Endothelial cell of umbilical vein (primary cell): ENCODE measurements at regions not wholly inside any gene's neighbourhood (a gene's known extent, or its start where the extent isn't known, plus 50 kb on each side); places are given as distances from the start of the nearest gene placed in this dataset.

ENCODE experiments used
- BruUV-seq: library from RNA; stranded (reverse); fragments of 400-500 nt; replicated peaks from 2 replicates; lab custom pipeline; 2021; lab: Mats Ljungman, UMichigan
- CTCF ChIA-PET: fragments of 300-600, 350-600 bp; sonication (Branson Sonifier 250); formaldehyde crosslinking; loops from one replicate; lab custom pipeline; 2021; ENCODE audit warnings: antibody characterized with exemption, inconsistent platforms; lab: Charles Lee
- POLR2A ChIA-PET: fragments of 300-600, 350-600 bp; sonication (Branson Sonifier 250); formaldehyde crosslinking; loops from one replicate; lab custom pipeline; 2021; ENCODE audit warnings: antibody characterized with exemption, inconsistent platforms; lab: Charles Lee
- DNase-seq: peaks from one replicate; pipeline ENCODE4 v3.0.0-alpha.2; 2011; ENCODE audit warnings: low read depth, low spot score
- FAIRE-seq: peaks from 2 replicates; lab custom pipeline; 2011; peaks lifted over from hg19 to GRCh38; lab: Jason Lieb, UNC
- H2AFZ ChIP-seq: 2 replicates; pipeline ENCODE4 v1.6.0; 2012; ENCODE audit warnings: low read depth, low read length, control low read depth, inconsistent platforms
- H3K27ac ChIP-seq: 2 replicates; pipeline ENCODE4 v1.5.1; 2011; ENCODE audit warnings: low read depth, mild to moderate bottlenecking, control low read depth, low read length, moderate library complexity; ENCODE audit not compliant: insufficient read depth
- H3K27me3 ChIP-seq, 2 experiments: 2 replicates each; pipeline versions ENCODE4 v1.6.0 to v1.6.1; 2011; ENCODE audit warnings: low read length in 2 of 2, mixed read lengths in 1 of 2; ENCODE audit not compliant: control insufficient read depth in 2 of 2, insufficient read depth in 2 of 2
- H3K36me3 ChIP-seq, 2 experiments: 2 replicates in 1 of 2; 3 replicates in 1 of 2; pipeline ENCODE4 v1.5.1; 2011; ENCODE audit warnings: low read length in 2 of 2, mild to moderate bottlenecking in 1 of 2, moderate library complexity in 1 of 2; ENCODE audit not compliant: control insufficient read depth in 2 of 2, insufficient read depth in 2 of 2; ENCODE audit errors: extremely low read depth in 1 of 2
- H3K4me1 ChIP-seq: 3 replicates; pipeline ENCODE4 v1.5.1; 2011; ENCODE audit warnings: mild to moderate bottlenecking, low read length; ENCODE audit not compliant: control insufficient read depth, insufficient read depth; ENCODE audit errors: extremely low read depth
- H3K4me2 ChIP-seq: 2 replicates; pipeline ENCODE4 v1.6.1; 2011; ENCODE audit warnings: low read length, control low read depth, mixed read lengths; ENCODE audit not compliant: insufficient read depth
- H3K4me3 ChIP-seq, 3 experiments: fragments of 200-600 bp in 1 of 3; sonication (generic), shearing (Covaris generic) in 1 of 3; replicated peaks in 1 of 3; 2 replicates each; pipeline ENCODE4 v1.5.1; 2011 to 2016; ENCODE audit warnings: control low read depth in 3 of 3, low read length in 3 of 3, mild to moderate bottlenecking in 2 of 3, inconsistent platforms in 1 of 3, low read depth in 1 of 3, moderate library complexity in 1 of 3; ENCODE audit not compliant: insufficient read depth in 1 of 3
- H3K79me2 ChIP-seq: 2 replicates; pipeline ENCODE4 v1.6.0; 2012; ENCODE audit warnings: low read length, inconsistent platforms; ENCODE audit not compliant: control insufficient read depth, insufficient read depth
- H3K9ac ChIP-seq: replicated peaks from 2 replicates; pipeline ENCODE3; 2011; ENCODE audit warnings: low read length, control low read depth; ENCODE audit not compliant: insufficient read depth; ENCODE audit errors: extremely low read depth
- H3K9me1 ChIP-seq: replicated peaks from 3 replicates; pipeline ENCODE4 v1.6.0; 2011; ENCODE audit warnings: mild to moderate bottlenecking, low read length; ENCODE audit not compliant: control insufficient read depth, insufficient read depth; ENCODE audit errors: extremely low read depth
- H3K9me3 ChIP-seq: replicated peaks from 2 replicates; pipeline ENCODE4 v1.5.1; 2012; ENCODE audit warnings: low read length, inconsistent platforms; ENCODE audit not compliant: control insufficient read depth, insufficient read depth
- H4K20me1 ChIP-seq: replicated peaks from 2 replicates; pipeline ENCODE3; 2011; ENCODE audit warnings: mild to moderate bottlenecking, low read length; ENCODE audit not compliant: control insufficient read depth, insufficient read depth; ENCODE audit errors: extremely low read depth
- EZH2 ChIP-seq: IDR thresholded peaks from 2 replicates; pipeline ENCODE4 v1.6.1; 2012; ENCODE audit warnings: borderline replicate concordance, low read depth, mild to moderate bottlenecking, moderate library complexity, low read length, inconsistent platforms; ENCODE audit not compliant: severe bottlenecking
- FOS ChIP-seq: IDR thresholded peaks from 2 replicates; pipeline ENCODE4 v1.6.1; 2011; ENCODE audit warnings: mild to moderate bottlenecking, low read length, moderate library complexity, borderline replicate concordance; ENCODE audit not compliant: insufficient read depth
- GATA2 ChIP-seq: IDR thresholded peaks from 2 replicates; pipeline ENCODE4 v1.7.0; 2011; ENCODE audit warnings: low read depth, mild to moderate bottlenecking, moderate library complexity, mixed read lengths, low read length; ENCODE audit not compliant: insufficient read length, insufficient read depth
- JUN ChIP-seq: IDR thresholded peaks from 2 replicates; pipeline ENCODE4 v1.6.1; 2011; ENCODE audit warnings: borderline replicate concordance, low read depth; ENCODE audit not compliant: insufficient read length, insufficient read depth
- MYC ChIP-seq: IDR thresholded peaks from one replicate; pipeline ENCODE4 v1.6.1; 2011; ENCODE audit warnings: mild to moderate bottlenecking, low read depth, low read length
- POLR2A ChIP-seq: IDR thresholded peaks from 2 replicates; pipeline ENCODE4 v1.6.1; 2012; ENCODE audit warnings: low read depth, mild to moderate bottlenecking, control low read depth, low read length
- POLR2AphosphoS5 ChIP-seq: IDR thresholded peaks from 2 replicates; pipeline ENCODE4 v1.6.1; 2012; ENCODE audit warnings: low read depth, mild to moderate bottlenecking, control low read depth, low read length, moderate library complexity; ENCODE audit not compliant: insufficient read depth
- dilution Hi-C: fragments of 300-500 bp; cut with MboI; formaldehyde crosslinking; loops from one replicate; pipeline ENCODE4 v1.15.0; 2019; ENCODE audit warnings: low sequenced_read_pairs; ENCODE audit not compliant: extremely low pct_ligation_motif_present
- intact Hi-C: fragments of 100-400 bp; cut with micrococcal nuclease; formaldehyde crosslinking; loops from one replicate; pipeline ENCODE4 v1.10.0; 2022
- TF ChIP-seq, protein P1 (sequence below), 2 donors: IDR thresholded peaks; 1 replicate in 1 of 2; 2 replicates in 1 of 2; pipeline ENCODE4 v1.5.1; 2011; ENCODE audit warnings: low read length in 2 of 2, mild to moderate bottlenecking in 2 of 2, moderate library complexity in 2 of 2, control low read depth in 1 of 2, inconsistent platforms in 1 of 2, low read depth in 1 of 2; ENCODE audit not compliant: insufficient read depth in 1 of 2; ENCODE audit errors: extremely low read depth in 1 of 2
- TF ChIP-seq, protein P2 (sequence below): IDR thresholded peaks from 2 replicates; pipeline ENCODE4 v1.6.1; 2011; ENCODE audit not compliant: insufficient read depth, insufficient read length

DNA sequence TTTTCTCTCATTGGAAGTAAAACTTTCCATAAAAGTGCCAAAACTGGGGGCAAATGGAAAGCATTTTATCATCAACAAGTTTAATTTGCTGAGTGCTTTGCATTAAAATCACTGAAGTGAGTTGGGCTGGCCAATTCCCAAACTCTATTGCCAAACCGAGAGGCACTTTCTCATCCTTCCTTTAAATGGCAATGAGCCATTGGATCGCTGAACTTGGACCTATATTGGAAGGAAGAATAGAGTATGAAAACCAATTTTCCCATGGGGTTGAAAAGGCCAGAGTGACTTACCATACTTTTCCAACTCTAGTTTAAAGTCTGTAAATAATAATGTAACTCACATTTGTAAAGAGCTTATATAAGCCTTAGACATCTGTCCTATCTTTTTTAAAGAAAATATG lies 189.1 kb upstream of the C1orf87 start:
- Histone ChIP-seq H3K27me3 (no peaks in the 10 kb centered on the region), H3K4me3 (no peak overlapping the region), H3K4me1 (no peaks in the 10 kb centered on the region), H4K20me1 (no peaks in the 10 kb centered on the region), H2AFZ (no peak overlapping the region), H3K9ac (no peak overlapping the region), H3K36me3 (no peaks in the 10 kb centered on the region), H3K9me3 (no peaks in the 10 kb centered on the region), H3K4me2 (no peak overlapping the region), H3K27ac (no peak overlapping the region), H3K79me2 (no peaks in the 10 kb centered on the region), H3K9me1 (no peaks in the 10 kb centered on the region)
- intact Hi-C loops, result no loop called here
- no TSS peak for BruUV-seq
- TF ChIP-seq, protein P1, sequence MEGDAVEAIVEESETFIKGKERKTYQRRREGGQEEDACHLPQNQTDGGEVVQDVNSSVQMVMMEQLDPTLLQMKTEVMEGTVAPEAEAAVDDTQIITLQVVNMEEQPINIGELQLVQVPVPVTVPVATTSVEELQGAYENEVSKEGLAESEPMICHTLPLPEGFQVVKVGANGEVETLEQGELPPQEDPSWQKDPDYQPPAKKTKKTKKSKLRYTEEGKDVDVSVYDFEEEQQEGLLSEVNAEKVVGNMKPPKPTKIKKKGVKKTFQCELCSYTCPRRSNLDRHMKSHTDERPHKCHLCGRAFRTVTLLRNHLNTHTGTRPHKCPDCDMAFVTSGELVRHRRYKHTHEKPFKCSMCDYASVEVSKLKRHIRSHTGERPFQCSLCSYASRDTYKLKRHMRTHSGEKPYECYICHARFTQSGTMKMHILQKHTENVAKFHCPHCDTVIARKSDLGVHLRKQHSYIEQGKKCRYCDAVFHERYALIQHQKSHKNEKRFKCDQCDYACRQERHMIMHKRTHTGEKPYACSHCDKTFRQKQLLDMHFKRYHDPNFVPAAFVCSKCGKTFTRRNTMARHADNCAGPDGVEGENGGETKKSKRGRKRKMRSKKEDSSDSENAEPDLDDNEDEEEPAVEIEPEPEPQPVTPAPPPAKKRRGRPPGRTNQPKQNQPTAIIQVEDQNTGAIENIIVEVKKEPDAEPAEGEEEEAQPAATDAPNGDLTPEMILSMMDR (IDR thresholded peaks at IDR 0.05; ENCODE audit: extremely low read depth in 1 of 2, insufficient read depth in 1 of 2, low read depth in 1 of 2, low read length in 2 of 2), result no peak
- TF ChIP-seq POLR2A (no peak), JUN (no peak), POLR2AphosphoS5 (no peak), GATA2 (no peak), FOS (no peak), MYC (no peak), EZH2 (no peak)
- TF ChIP-seq, protein P2, sequence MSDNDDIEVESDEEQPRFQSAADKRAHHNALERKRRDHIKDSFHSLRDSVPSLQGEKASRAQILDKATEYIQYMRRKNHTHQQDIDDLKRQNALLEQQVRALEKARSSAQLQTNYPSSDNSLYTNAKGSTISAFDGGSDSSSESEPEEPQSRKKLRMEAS, result no peak
- CTCF ChIA-PET, result interaction anchor here (0.8 to 1.0 kb wide), 2 partner anchors 18 to 291 kb away, joined by 3 to 4 read pairs; no protein-coding TSS in a partner anchor
- no peak for FAIRE-seq
- POLR2A ChIA-PET, result no interaction called here
- dilution Hi-C loops, result no loop called here
- no peak for DNase-seq
